ENCODE measurements at regions not wholly inside any gene's neighbourhood (a gene's known extent, or its start where the extent isn't known, plus 50 kb on each side); places are given as distances from the start of the nearest gene placed in this dataset.

DNA sequence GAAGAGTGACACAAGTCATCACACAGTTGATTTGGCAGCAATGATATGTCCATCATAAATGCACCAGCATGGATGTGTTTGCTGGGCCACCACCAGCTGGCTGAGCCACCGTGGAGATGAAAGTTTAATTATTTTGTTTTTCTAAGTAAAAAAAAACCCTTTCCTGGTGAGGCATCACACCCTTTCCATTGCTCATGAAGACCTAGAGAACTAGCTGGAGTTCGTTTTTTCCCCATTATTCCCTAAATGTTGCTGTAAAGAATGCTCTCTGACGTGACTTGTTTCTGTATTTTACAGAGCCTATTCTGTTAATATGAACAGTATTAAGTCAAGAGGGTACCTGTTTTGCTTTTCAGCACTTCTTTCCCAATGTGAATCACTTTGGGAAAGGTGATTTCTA, 257.9 kb downstream of the MSRB3 start:
- Histone ChIP-seq H3K27ac (replicated peaks) (peak overlapping the region; percentile 19), H3K27me3 (ENCODE audit: low read depth) (no peaks in the 10 kb centered on the region), H3K36me3 (no peaks in the 10 kb centered on the region), H3K4me3 (no peak overlapping the region), H3K9me3 (replicated peaks) (peaks cover 28% of the 10 kb centered on the region), H3K4me1 (no peaks in the 10 kb centered on the region)
- intact Hi-C loops (cut with micrococcal nuclease): no loop called here
- DNase-seq: no peak
- TF ChIP-seq, protein P1, sequence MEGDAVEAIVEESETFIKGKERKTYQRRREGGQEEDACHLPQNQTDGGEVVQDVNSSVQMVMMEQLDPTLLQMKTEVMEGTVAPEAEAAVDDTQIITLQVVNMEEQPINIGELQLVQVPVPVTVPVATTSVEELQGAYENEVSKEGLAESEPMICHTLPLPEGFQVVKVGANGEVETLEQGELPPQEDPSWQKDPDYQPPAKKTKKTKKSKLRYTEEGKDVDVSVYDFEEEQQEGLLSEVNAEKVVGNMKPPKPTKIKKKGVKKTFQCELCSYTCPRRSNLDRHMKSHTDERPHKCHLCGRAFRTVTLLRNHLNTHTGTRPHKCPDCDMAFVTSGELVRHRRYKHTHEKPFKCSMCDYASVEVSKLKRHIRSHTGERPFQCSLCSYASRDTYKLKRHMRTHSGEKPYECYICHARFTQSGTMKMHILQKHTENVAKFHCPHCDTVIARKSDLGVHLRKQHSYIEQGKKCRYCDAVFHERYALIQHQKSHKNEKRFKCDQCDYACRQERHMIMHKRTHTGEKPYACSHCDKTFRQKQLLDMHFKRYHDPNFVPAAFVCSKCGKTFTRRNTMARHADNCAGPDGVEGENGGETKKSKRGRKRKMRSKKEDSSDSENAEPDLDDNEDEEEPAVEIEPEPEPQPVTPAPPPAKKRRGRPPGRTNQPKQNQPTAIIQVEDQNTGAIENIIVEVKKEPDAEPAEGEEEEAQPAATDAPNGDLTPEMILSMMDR (IDR thresholded peaks at IDR 0.05; ENCODE audit: borderline replicate concordance): no peak

DNA sequence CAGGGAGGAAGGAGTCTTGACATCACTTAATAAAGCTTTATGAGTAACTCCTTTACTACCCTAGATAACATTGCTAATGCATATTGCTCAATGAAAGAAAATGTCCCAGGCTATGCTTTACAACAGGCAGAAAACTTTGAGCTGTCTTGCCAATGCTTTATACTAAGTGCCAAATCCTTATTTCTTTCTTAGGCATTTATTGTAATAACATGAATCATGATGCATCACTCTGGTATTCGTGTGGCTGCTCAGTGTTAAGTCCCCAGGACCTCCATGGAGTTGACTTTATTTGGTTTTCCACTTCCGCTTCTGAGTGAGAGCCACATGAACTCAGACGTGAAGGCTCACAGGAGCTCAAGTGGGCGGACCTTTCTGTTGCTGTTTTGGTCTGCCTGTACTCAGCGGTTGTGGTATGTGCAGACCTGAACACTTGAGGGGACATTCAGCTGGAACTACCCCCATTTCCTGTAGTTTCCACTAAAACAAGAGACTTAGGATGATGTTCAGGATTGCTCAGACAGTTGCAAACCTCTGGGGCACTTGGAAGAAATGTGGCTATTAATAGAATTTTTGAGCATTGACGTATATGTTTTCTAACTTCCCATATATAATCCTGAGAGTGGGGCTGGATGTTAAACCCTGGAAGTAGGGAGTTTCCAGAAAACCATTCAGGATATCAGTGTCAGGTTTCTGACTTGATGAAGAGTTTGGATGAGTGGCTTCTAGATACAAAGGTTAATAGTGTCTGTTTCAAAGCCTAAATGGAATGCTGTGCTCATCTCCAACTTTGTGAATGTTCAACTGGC, 258.6 kb downstream of the MSRB3 start:
- H3K36me3 ChIP-seq: no peaks in the 10 kb centered on the region
- intact Hi-C loops (cut with micrococcal nuclease): no loop called here
- peak overlapping the region; percentile 19 for H3K27ac ChIP-seq (replicated peaks)
- H3K4me3 ChIP-seq: no peak overlapping the region
- TF ChIP-seq, protein P1 (IDR thresholded peaks at IDR 0.05; ENCODE audit: borderline replicate concordance): no peak
- no peak for DNase-seq
- no peaks in the 10 kb centered on the region for H3K4me1 ChIP-seq
- no peaks in the 10 kb centered on the region for H3K27me3 ChIP-seq (ENCODE audit: low read depth)
- H3K9me3 ChIP-seq (replicated peaks): peaks cover 30% of the 10 kb centered on the region

DNA sequence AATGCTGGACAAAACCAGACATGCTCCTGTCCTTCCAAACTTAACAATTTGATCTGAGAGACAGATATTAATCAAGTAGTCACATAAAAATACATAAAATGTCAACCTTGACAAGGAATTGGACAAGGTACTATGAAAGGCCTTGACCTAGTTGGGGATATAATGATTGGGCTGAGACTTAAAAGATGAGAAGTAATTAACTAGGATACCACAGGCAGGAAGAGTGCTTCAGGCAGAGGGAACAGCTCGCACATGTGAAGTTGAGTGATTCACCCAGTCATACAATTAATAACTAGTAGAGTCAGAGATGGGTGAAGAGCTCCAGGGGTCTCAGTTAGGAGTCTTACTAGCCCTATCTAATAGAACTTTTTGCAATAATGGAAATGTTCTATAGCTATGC, 259.5 kb downstream of the MSRB3 start:
- Histone ChIP-seq H3K27ac (replicated peaks) (no peak overlapping the region), H3K27me3 (ENCODE audit: low read depth) (no peaks in the 10 kb centered on the region), H3K9me3 (replicated peaks) (peaks cover 30% of the 10 kb centered on the region), H3K4me1 (no peaks in the 10 kb centered on the region), H3K36me3 (no peaks in the 10 kb centered on the region), H3K4me3 (no peak overlapping the region)
- intact Hi-C loops (cut with micrococcal nuclease): no loop called here
- TF ChIP-seq, protein P1 (IDR thresholded peaks at IDR 0.05; ENCODE audit: borderline replicate concordance): no peak
- DNase-seq: no peak

DNA sequence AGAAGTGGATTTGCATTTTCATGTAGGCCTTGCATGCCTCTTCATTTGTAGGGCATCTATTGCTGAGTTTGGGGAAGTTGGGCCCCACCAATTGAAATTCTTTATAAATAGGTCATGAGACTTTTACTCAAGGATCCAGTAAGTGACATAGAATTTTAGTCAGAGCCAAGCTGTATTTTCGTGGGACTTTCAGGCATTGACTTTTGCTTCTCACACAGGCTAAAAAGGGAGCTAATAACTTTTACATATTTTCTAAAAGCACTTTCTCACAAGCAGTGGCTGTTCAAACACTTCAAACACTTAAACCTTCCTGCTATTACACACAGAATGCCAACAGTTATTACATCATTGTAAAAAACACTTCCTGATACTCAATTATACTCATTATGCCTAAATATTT, 260.5 kb downstream of the MSRB3 start:
- no peaks in the 10 kb centered on the region for H3K4me1 ChIP-seq
- no peak for DNase-seq
- no peak overlapping the region for H3K4me3 ChIP-seq
- H3K36me3 ChIP-seq: no peaks in the 10 kb centered on the region
- peaks cover 30% of the 10 kb centered on the region for H3K9me3 ChIP-seq (replicated peaks)
- intact Hi-C loops (cut with micrococcal nuclease): no loop called here
- H3K27me3 ChIP-seq (ENCODE audit: low read depth): no peaks in the 10 kb centered on the region
- no peak overlapping the region for H3K27ac ChIP-seq (replicated peaks)
- TF ChIP-seq, protein P1 (IDR thresholded peaks at IDR 0.05; ENCODE audit: borderline replicate concordance): no peak

DNA sequence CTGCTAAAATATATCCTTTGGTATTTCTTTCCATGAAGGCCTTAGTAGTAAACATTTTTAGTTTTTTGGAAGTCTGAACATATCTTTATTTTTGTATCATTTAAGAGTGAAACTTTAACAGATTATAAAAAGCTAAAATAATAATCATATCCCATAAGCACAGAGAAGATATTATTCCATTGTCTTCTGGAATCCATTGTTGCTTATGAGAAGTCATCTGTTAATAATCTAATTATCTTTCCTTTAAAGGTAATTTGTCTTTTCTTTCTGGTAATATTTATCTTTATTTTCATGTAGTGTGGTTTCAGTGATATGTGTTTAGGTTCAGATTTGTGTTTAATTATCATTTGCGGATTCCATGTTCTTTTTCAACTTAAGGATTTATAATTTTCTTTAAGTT, 261.7 kb downstream of the MSRB3 start:
- DNase-seq: no peak
- Histone ChIP-seq H3K4me1 (peaks cover 3% of the 10 kb centered on the region), H3K4me3 (no peak overlapping the region), H3K36me3 (no peaks in the 10 kb centered on the region), H3K27ac (replicated peaks) (no peak overlapping the region), H3K9me3 (replicated peaks) (peaks cover 30% of the 10 kb centered on the region), H3K27me3 (ENCODE audit: low read depth) (no peaks in the 10 kb centered on the region)
- TF ChIP-seq, protein P1 (IDR thresholded peaks at IDR 0.05; ENCODE audit: borderline replicate concordance): no peak
- intact Hi-C loops (cut with micrococcal nuclease): no loop called here

Data from left ventricle myocardium inferior (tissue), 1 donor.